GM12878 (cell line): ENCODE measurements at regions not wholly inside any gene's neighbourhood (a gene's known extent, or its start where the extent isn't known, plus 50 kb on each side); places are given as distances from the start of the nearest gene placed in this dataset.

Experiments used
- ATAC-seq: fragments of 200-7000 bp; cut with Tn5 transposase; 3 replicates; pipeline ENCODE4 v1.9.1; 2020; ENCODE audit warnings: mild to moderate bottlenecking, moderate library complexity
- BruUV-seq: library from RNA; stranded (reverse); fragments of 400-500 nt; replicated peaks from 2 replicates; lab custom pipeline; 2021; lab: Mats Ljungman, UMichigan
- CTCF ChIA-PET: fragments of 300-600 bp; sonication (Branson Sonifier 250); formaldehyde crosslinking; extraction: SDS; loops from one replicate; lab custom pipeline; 2021; ENCODE audit warnings: inconsistent platforms; lab: Yijun Ruan, JAX
- POLR2A ChIA-PET: fragments of 350-600 bp; formaldehyde crosslinking; extraction: SDS; loops from one replicate; lab custom pipeline; 2021; ENCODE audit warnings: inconsistent platforms; lab: Charles Lee
- RAD21 ChIA-PET: fragments of 300-600 bp; sonication (Branson Sonifier 250); formaldehyde crosslinking; loops from one replicate; lab custom pipeline; 2023; ENCODE audit warnings: antibody characterized with exemption; ENCODE audit not compliant: unreplicated experiment; lab: Charles Lee
- SMC1A ChIA-PET: fragments of 300-600 bp; sonication (Branson Sonifier 250); formaldehyde crosslinking; loops from one replicate; lab custom pipeline; 2023; ENCODE audit not compliant: unreplicated experiment, uncharacterized antibody; lab: Charles Lee
- DNase-seq: peaks from one replicate; pipeline ENCODE4 v3.0.0-alpha.2; 2011; ENCODE audit warnings: low read depth, low spot score
- FAIRE-seq: peaks from 3 replicates; lab custom pipeline; 2011; peaks lifted over from hg19 to GRCh38; lab: Jason Lieb, UNC
- H2AFZ ChIP-seq: 2 replicates; pipeline ENCODE4 v1.6.0; 2011; ENCODE audit warnings: low read depth, low read length, control low read depth; ENCODE audit not compliant: control insufficient read depth
- H3K27ac ChIP-seq: 2 replicates; pipeline ENCODE4 v1.5.1; 2011; ENCODE audit warnings: control low read depth; ENCODE audit not compliant: control insufficient read depth, insufficient read depth
- H3K27me3 ChIP-seq, 2 experiments: replicated peaks in 1 of 2; 2 replicates each; pipeline versions ENCODE4 v1.6.0 to v1.6.1; 2011; ENCODE audit warnings: low read length in 1 of 2; ENCODE audit not compliant: control insufficient read depth in 2 of 2, insufficient read depth in 2 of 2
- H3K36me3 ChIP-seq, 2 experiments: 2 replicates each; pipeline ENCODE4 v1.5.1; 2011; ENCODE audit warnings: low read length in 1 of 2; ENCODE audit not compliant: control insufficient read depth in 2 of 2, insufficient read depth in 2 of 2
- H3K4me1 ChIP-seq: 2 replicates; pipeline ENCODE4 v1.6.1; 2011; ENCODE audit warnings: mild to moderate bottlenecking, low read length, moderate library complexity, mixed read lengths; ENCODE audit not compliant: control insufficient read depth, insufficient read depth
- H3K4me2 ChIP-seq: 2 replicates; pipeline ENCODE4 v1.6.0; 2011; ENCODE audit warnings: control low read depth; ENCODE audit not compliant: control insufficient read depth, insufficient read depth
- H3K4me3 ChIP-seq: fragments of 200-600 bp; sonication (generic); 2 replicates; pipeline ENCODE4 v1.5.1; 2016
- H3K79me2 ChIP-seq: 2 replicates; pipeline ENCODE4 v1.6.0; 2011; ENCODE audit warnings: low read length; ENCODE audit not compliant: control insufficient read depth, insufficient read depth
- H3K9ac ChIP-seq: 2 replicates; pipeline ENCODE4 v1.8.0; 2011; ENCODE audit warnings: low read length, control low read depth, mixed read lengths; ENCODE audit not compliant: control insufficient read depth, insufficient read depth
- H3K9me3 ChIP-seq: replicated peaks from 3 replicates; pipeline ENCODE4 v1.5.1; 2011; ENCODE audit warnings: mild to moderate bottlenecking, low read length; ENCODE audit not compliant: control insufficient read depth, insufficient read depth
- H4K20me1 ChIP-seq: 2 replicates; pipeline ENCODE4 v1.6.0; 2011; ENCODE audit not compliant: control insufficient read depth, insufficient read depth
- DPF2 ChIP-seq: fragments of 450-650 bp; IDR thresholded peaks from 2 replicates; pipeline ENCODE4 v1.6.1; 2017; ENCODE audit warnings: mild to moderate bottlenecking
- EZH2 ChIP-seq: IDR thresholded peaks from 2 replicates; pipeline ENCODE4 v1.6.1; 2012; ENCODE audit warnings: low read depth, mild to moderate bottlenecking, control low read depth, inconsistent platforms, low read length, borderline replicate concordance; ENCODE audit not compliant: control insufficient read depth
- FOXM1 ChIP-seq: IDR thresholded peaks from 2 replicates; pipeline ENCODE4 v1.6.1; 2012; ENCODE audit warnings: low read depth, mild to moderate bottlenecking, inconsistent platforms, low read length, moderate library complexity
- JUND ChIP-seq: IDR thresholded peaks from 2 replicates; pipeline ENCODE4 v1.6.1; 2012; ENCODE audit warnings: low read depth, mild to moderate bottlenecking, low read length, improper control_type of control experiment, moderate library complexity
- NR2C1 ChIP-seq: fragments of 450-650 bp; IDR thresholded peaks from 2 replicates; pipeline ENCODE4 v1.6.1; 2017; ENCODE audit warnings: antibody characterized with exemption, mild to moderate bottlenecking, moderate library complexity
- POLR2AphosphoS2 ChIP-seq: IDR thresholded peaks from 2 replicates; pipeline ENCODE4 v1.6.1; 2011; ENCODE audit warnings: low read depth, mild to moderate bottlenecking, low read length, improper control_type of control experiment, moderate library complexity
- POU2F2 ChIP-seq: IDR thresholded peaks from 3 replicates; pipeline ENCODE4 v1.6.1; 2011; ENCODE audit warnings: low read depth, mild to moderate bottlenecking, low read length, borderline replicate concordance
- RELA ChIP-seq: fragments of 450-650 bp; IDR thresholded peaks from 2 replicates; pipeline ENCODE4 v1.8.0; 2014; ENCODE audit warnings: borderline replicate concordance; ENCODE audit not compliant: partially characterized antibody
- SIN3A ChIP-seq: IDR thresholded peaks from 2 replicates; pipeline ENCODE4 v1.6.1; 2012; ENCODE audit warnings: low read depth, low read length, improper control_type of control experiment
- TCF7 ChIP-seq: IDR thresholded peaks from 2 replicates; pipeline ENCODE4 v1.6.1; 2014; ENCODE audit warnings: antibody characterized with exemption, borderline replicate concordance
- ZBTB40 ChIP-seq: fragments of 450-650 bp; IDR thresholded peaks from 2 replicates; pipeline ENCODE4 v1.6.1; 2016; ENCODE audit warnings: mild to moderate bottlenecking, moderate library complexity, borderline replicate concordance
- WGBS: methylation state at CpG from one replicate; pipeline ENCODE4 v1.1.6; 2016; ENCODE audit warnings: low lambda C conversion rate; ENCODE audit not compliant: insufficient replicate concordance, insufficient coverage; ENCODE audit errors: missing lambda C conversion rate; 5-methylcytosine and 5-hydroxymethylcytosine counted together
- in situ Hi-C: fragments of 300-500 bp; cut with MboI; formaldehyde crosslinking; loops from 9 replicates; pipeline ENCODE4 v1.14.3; 2018; ENCODE audit warnings: mixed read lengths
- intact Hi-C: fragments of 100-400 bp; cut with micrococcal nuclease; formaldehyde crosslinking; loops from one replicate; pipeline ENCODE4 v1.14.2; 2022; ENCODE audit not compliant: unreplicated experiment
- TF ChIP-seq, protein P1 (sequence below): IDR thresholded peaks from 2 replicates; pipeline ENCODE4 v1.6.1; 2011; ENCODE audit warnings: low read depth, mild to moderate bottlenecking, low read length, moderate library complexity, borderline replicate concordance; ENCODE audit errors: extremely low read depth

- no peak for TF ChIP-seq POLR2AphosphoS2
- no peak for TF ChIP-seq SIN3A
- no peak for TF ChIP-seq POU2F2
- TF ChIP-seq, protein P1, sequence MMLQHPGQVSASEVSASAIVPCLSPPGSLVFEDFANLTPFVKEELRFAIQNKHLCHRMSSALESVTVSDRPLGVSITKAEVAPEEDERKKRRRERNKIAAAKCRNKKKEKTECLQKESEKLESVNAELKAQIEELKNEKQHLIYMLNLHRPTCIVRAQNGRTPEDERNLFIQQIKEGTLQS: no peak
- TF ChIP-seq ZBTB40: no peak
- no peak for TF ChIP-seq RELA
Measured at GRCh38 chr11:130571519-130571918, 123.1 kb downstream of the ADAMTS15 start (continued).

GRCh38 chr11:130571947-130572584 lies 123.6 kb downstream of the ADAMTS15 start:
- no TSS peak for BruUV-seq
- Histone ChIP-seq H3K27me3 (peaks cover 0 to 3% of the 10 kb centered on the region in 2 experiments; a peak in 2 of 4 replicates), H3K36me3 (no peaks in the 10 kb centered on the region), H3K4me3 (no peak overlapping the region), H3K79me2 (no peaks in the 10 kb centered on the region), H4K20me1 (no peaks in the 10 kb centered on the region), H3K4me1 (no peaks in the 10 kb centered on the region), H3K27ac (no peak overlapping the region), H3K9me3 (no peaks in the 10 kb centered on the region), H2AFZ (no peak overlapping the region), H3K9ac (no peak overlapping the region), H3K4me2 (no peak overlapping the region)
- in situ Hi-C loops: no loop called here
- ChIA-PET SMC1A (no interaction called here), RAD21 (no interaction called here), POLR2A (no interaction called here), CTCF (no interaction called here)
- ATAC-seq (no peak), FAIRE-seq (no peak), DNase-seq (no peak)
- intact Hi-C loops: no loop called here
- no peak for TF ChIP-seq EZH2
- no peak for TF ChIP-seq NR2C1
- TF ChIP-seq DPF2: no peak
- TF ChIP-seq FOXM1: no peak
- TF ChIP-seq JUND: no peak
- no peak for TF ChIP-seq TCF7
- WGBS: 5% methylated on average over 10 of the region's 10 CpGs
